ENCODE measurements at regions not wholly inside any gene's neighbourhood (a gene's known extent, or its start where the extent isn't known, plus 50 kb on each side); places are given as distances from the start of the nearest gene placed in this dataset.

GRCh38 chr9:30796764-30797163 is 1587.7 kb upstream of the ACO1 start:
- FAIRE-seq: no peak
- TF ChIP-seq POLR2A (IDR thresholded peaks at IDR 0.05; ENCODE audit: low read depth, low read length): no peak
- no peak for DNase-seq (ENCODE audit: insufficient read length, low spot score)

GRCh38 chr9:30799527-30800101 is 1584.8 kb upstream of the ACO1 start:
- DNase-seq (ENCODE audit: insufficient read length, low spot score) (no peak), FAIRE-seq (no peak)
- no peak for TF ChIP-seq POLR2A (IDR thresholded peaks at IDR 0.05; ENCODE audit: low read depth, low read length)

GRCh38 chr9:30800421-30800820 is 1584.0 kb upstream of the ACO1 start:
- TF ChIP-seq POLR2A (IDR thresholded peaks at IDR 0.05; ENCODE audit: low read depth, low read length): no peak
- FAIRE-seq: no peak
- DNase-seq (ENCODE audit: insufficient read length, low spot score): no peak

GRCh38 chr9:30812821-30813220 is 1571.6 kb upstream of the ACO1 start:
- no peak for DNase-seq (ENCODE audit: insufficient read length, low spot score)
- FAIRE-seq: no peak
- no peak for TF ChIP-seq POLR2A (IDR thresholded peaks at IDR 0.05; ENCODE audit: low read depth, low read length)

GRCh38 chr9:30815585-30815984 is 1568.9 kb upstream of the ACO1 start:
- no peak for FAIRE-seq
- DNase-seq (ENCODE audit: insufficient read length, low spot score): no peak

GRCh38 chr9:30845136-30845535 is 1539.3 kb upstream of the ACO1 start:
- FAIRE-seq: no peak
- no peak for DNase-seq (ENCODE audit: insufficient read length, low spot score)
- no peak for TF ChIP-seq POLR2A (IDR thresholded peaks at IDR 0.05; ENCODE audit: low read depth, low read length)

More at GRCh38 chr9:30815585-30815984, 1568.9 kb upstream of the ACO1 start:
- no peak for TF ChIP-seq POLR2A (IDR thresholded peaks at IDR 0.05; ENCODE audit: low read depth, low read length)

- FAIRE-seq (no peak), DNase-seq (ENCODE audit: insufficient read length, low spot score) (no peak)
- TF ChIP-seq POLR2A (IDR thresholded peaks at IDR 0.05; ENCODE audit: low read depth, low read length): no peak
Observed at GRCh38 chr9:30846651-30847050, 1537.8 kb upstream of the ACO1 start.

- no peak for FAIRE-seq
- no peak for DNase-seq (ENCODE audit: insufficient read length, low spot score)
- no peak for TF ChIP-seq POLR2A (IDR thresholded peaks at IDR 0.05; ENCODE audit: low read depth, low read length)
Observed at GRCh38 chr9:30851600-30851999, 1532.8 kb upstream of the ACO1 start.

- FAIRE-seq: no peak
- no peak for TF ChIP-seq POLR2A (IDR thresholded peaks at IDR 0.05; ENCODE audit: low read depth, low read length)
- DNase-seq (ENCODE audit: insufficient read length, low spot score): no peak
Observed at GRCh38 chr9:30900706-30901105, 1483.7 kb upstream of the ACO1 start.

- FAIRE-seq (no peak), DNase-seq (ENCODE audit: insufficient read length, low spot score) (no peak)
- TF ChIP-seq POLR2A (IDR thresholded peaks at IDR 0.05; ENCODE audit: low read depth, low read length): no peak
Observed at GRCh38 chr9:30913331-30913730, 1471.1 kb upstream of the ACO1 start.

GRCh38 chr9:30915451-30915850 is 1469.0 kb upstream of the ACO1 start:
- no peak for DNase-seq (ENCODE audit: insufficient read length, low spot score)
- no peak for FAIRE-seq
- no peak for TF ChIP-seq POLR2A (IDR thresholded peaks at IDR 0.05; ENCODE audit: low read depth, low read length)

GRCh38 chr9:30925126-30925525 is 1459.3 kb upstream of the ACO1 start:
- no peak for DNase-seq (ENCODE audit: insufficient read length, low spot score)

GRCh38 chr9:30925635-30926034 is 1458.8 kb upstream of the ACO1 start:
- TF ChIP-seq POLR2A (IDR thresholded peaks at IDR 0.05; ENCODE audit: low read depth, low read length): no peak
- FAIRE-seq (no peak), DNase-seq (ENCODE audit: insufficient read length, low spot score) (no peak)

More at GRCh38 chr9:30925126-30925525, 1459.3 kb upstream of the ACO1 start:
- FAIRE-seq: no peak
- TF ChIP-seq POLR2A (IDR thresholded peaks at IDR 0.05; ENCODE audit: low read depth, low read length): no peak

GRCh38 chr9:30928045-30928444 is 1456.4 kb upstream of the ACO1 start:
- no peak for FAIRE-seq
- no peak for DNase-seq (ENCODE audit: insufficient read length, low spot score)
- no peak for TF ChIP-seq POLR2A (IDR thresholded peaks at IDR 0.05; ENCODE audit: low read depth, low read length)

GRCh38 chr9:30932226-30932625 is 1452.2 kb upstream of the ACO1 start:
- FAIRE-seq (peak; percentile 69), DNase-seq (ENCODE audit: insufficient read length, low spot score) (peak; percentile 0)
- TF ChIP-seq POLR2A (IDR thresholded peaks at IDR 0.05; ENCODE audit: low read depth, low read length): no peak

GRCh38 chr9:30935730-30936129 is 1448.7 kb upstream of the ACO1 start:
- no peak for TF ChIP-seq POLR2A (IDR thresholded peaks at IDR 0.05; ENCODE audit: low read depth, low read length)
- no peak for FAIRE-seq
- no peak for DNase-seq (ENCODE audit: insufficient read length, low spot score)

All from H54 (cell line).